ENCODE measurements at regions not wholly inside any gene's neighbourhood (a gene's known extent, or its start where the extent isn't known, plus 50 kb on each side); places are given as distances from the start of the nearest gene placed in this dataset.

DNA sequence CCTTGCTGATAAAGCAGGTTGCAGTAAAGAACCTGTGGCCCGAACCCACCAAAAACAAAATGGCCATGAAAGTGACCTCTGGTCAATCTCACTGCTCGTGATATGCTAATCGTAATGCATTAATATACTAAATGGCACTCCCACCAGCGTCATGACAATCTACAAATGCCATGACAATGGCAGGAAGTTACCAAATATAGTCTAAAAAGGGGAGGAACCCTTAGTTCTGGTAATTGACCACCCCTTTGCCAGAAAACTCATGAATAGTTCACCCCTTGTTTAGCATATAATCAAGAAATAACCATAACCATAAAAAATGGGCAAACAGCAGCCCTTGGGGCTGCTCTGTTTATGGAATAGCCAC, 1139.4 kb upstream of the LRRN3 start (continued):
- TF ChIP-seq, protein P1, sequence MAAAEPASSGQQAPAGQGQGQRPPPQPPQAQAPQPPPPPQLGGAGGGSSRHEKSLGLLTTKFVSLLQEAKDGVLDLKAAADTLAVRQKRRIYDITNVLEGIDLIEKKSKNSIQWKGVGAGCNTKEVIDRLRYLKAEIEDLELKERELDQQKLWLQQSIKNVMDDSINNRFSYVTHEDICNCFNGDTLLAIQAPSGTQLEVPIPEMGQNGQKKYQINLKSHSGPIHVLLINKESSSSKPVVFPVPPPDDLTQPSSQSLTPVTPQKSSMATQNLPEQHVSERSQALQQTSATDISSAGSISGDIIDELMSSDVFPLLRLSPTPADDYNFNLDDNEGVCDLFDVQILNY (CRISPR knock-in tag; conservative IDR thresholded peaks at IDR 0.05): no peak

DNA sequence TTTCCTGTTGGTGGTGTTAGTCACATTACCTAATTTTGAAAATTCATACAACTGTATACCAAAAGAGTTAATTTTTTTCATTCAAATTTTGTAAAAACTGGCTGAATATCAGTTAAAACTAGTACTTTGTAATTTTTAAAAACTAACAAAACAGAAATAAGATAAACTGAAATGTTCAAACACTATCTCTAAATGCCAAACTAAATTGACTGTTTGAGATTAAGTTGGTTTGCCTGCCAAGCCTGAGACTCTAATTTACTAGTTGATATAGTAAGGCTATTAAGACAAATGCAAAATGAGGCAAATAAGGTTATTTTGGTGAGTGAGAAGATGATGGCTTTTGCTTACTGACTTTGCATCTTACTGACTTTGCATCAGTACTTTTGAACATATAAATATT, 1134.9 kb upstream of the LRRN3 start:
- no peaks in the 10 kb centered on the region for H4K20me1 ChIP-seq (ENCODE audit: insufficient read depth, low read length)
- CTCF ChIA-PET (ENCODE audit: low intra/inter-chr PET ratio, low total read pairs): no interaction called here
- TF ChIP-seq TBL1XR1 (IDR thresholded peaks at IDR 0.05; ENCODE audit: borderline replicate concordance, low read length, partially characterized antibody) (no peak), FOSL1 (CRISPR knock-in tag; IDR thresholded peaks at IDR 0.05; ENCODE audit: borderline replicate concordance) (no peak), GATAD1 (CRISPR knock-in tag; IDR thresholded peaks at IDR 0.05) (no peak), ZFYVE20 (CRISPR knock-in tag; IDR thresholded peaks at IDR 0.05; ENCODE audit: borderline replicate concordance, low read depth) (no peak), MYNN (CRISPR knock-in tag; IDR thresholded peaks at IDR 0.05; ENCODE audit: low read depth) (no peak), ZNF335 (CRISPR knock-in tag; IDR thresholded peaks at IDR 0.05) (no peak), ZNF121 (CRISPR knock-in tag; IDR thresholded peaks at IDR 0.05) (no peak), CREM (IDR thresholded peaks at IDR 0.05) (no peak), CREM (CRISPR knock-in tag; IDR thresholded peaks at IDR 0.05) (no peak), ZNF883 (CRISPR knock-in tag; IDR thresholded peaks at IDR 0.05; ENCODE audit: not compliant biosample characterization) (no peak), NFYC (CRISPR knock-in tag; IDR thresholded peaks at IDR 0.05) (no peak), ZNF431 (CRISPR knock-in tag; IDR thresholded peaks at IDR 0.05; ENCODE audit: borderline replicate concordance, low read depth) (no peak)
- TF ChIP-seq, protein P2, sequence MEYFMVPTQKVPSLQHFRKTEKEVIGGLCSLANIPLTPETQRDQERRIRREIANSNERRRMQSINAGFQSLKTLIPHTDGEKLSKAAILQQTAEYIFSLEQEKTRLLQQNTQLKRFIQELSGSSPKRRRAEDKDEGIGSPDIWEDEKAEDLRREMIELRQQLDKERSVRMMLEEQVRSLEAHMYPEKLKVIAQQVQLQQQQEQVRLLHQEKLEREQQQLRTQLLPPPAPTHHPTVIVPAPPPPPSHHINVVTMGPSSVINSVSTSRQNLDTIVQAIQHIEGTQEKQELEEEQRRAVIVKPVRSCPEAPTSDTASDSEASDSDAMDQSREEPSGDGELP (IDR thresholded peaks at IDR 0.05; ENCODE audit: borderline replicate concordance, low read depth): no peak
- TF ChIP-seq, protein P3, sequence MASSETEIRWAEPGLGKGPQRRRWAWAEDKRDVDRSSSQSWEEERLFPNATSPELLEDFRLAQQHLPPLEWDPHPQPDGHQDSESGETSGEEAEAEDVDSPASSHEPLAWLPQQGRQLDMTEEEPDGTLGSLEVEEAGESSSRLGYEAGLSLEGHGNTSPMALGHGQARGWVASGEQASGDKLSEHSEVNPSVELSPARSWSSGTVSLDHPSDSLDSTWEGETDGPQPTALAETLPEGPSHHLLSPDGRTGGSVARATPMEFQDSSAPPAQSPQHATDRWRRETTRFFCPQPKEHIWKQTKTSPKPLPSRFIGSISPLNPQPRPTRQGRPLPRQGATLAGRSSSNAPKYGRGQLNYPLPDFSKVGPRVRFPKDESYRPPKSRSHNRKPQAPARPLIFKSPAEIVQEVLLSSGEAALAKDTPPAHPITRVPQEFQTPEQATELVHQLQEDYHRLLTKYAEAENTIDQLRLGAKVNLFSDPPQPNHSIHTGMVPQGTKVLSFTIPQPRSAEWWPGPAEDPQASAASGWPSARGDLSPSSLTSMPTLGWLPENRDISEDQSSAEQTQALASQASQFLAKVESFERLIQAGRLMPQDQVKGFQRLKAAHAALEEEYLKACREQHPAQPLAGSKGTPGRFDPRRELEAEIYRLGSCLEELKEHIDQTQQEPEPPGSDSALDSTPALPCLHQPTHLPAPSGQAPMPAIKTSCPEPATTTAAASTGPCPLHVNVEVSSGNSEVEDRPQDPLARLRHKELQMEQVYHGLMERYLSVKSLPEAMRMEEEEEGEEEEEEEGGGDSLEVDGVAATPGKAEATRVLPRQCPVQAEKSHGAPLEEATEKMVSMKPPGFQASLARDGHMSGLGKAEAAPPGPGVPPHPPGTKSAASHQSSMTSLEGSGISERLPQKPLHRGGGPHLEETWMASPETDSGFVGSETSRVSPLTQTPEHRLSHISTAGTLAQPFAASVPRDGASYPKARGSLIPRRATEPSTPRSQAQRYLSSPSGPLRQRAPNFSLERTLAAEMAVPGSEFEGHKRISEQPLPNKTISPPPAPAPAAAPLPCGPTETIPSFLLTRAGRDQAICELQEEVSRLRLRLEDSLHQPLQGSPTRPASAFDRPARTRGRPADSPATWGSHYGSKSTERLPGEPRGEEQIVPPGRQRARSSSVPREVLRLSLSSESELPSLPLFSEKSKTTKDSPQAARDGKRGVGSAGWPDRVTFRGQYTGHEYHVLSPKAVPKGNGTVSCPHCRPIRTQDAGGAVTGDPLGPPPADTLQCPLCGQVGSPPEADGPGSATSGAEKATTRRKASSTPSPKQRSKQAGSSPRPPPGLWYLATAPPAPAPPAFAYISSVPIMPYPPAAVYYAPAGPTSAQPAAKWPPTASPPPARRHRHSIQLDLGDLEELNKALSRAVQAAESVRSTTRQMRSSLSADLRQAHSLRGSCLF (CRISPR knock-in tag; IDR thresholded peaks at IDR 0.05; ENCODE audit: borderline replicate concordance): no peak
- TF ChIP-seq, protein P4, sequence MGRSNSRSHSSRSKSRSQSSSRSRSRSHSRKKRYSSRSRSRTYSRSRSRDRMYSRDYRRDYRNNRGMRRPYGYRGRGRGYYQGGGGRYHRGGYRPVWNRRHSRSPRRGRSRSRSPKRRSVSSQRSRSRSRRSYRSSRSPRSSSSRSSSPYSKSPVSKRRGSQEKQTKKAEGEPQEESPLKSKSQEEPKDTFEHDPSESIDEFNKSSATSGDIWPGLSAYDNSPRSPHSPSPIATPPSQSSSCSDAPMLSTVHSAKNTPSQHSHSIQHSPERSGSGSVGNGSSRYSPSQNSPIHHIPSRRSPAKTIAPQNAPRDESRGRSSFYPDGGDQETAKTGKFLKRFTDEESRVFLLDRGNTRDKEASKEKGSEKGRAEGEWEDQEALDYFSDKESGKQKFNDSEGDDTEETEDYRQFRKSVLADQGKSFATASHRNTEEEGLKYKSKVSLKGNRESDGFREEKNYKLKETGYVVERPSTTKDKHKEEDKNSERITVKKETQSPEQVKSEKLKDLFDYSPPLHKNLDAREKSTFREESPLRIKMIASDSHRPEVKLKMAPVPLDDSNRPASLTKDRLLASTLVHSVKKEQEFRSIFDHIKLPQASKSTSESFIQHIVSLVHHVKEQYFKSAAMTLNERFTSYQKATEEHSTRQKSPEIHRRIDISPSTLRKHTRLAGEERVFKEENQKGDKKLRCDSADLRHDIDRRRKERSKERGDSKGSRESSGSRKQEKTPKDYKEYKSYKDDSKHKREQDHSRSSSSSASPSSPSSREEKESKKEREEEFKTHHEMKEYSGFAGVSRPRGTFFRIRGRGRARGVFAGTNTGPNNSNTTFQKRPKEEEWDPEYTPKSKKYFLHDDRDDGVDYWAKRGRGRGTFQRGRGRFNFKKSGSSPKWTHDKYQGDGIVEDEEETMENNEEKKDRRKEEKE (IDR thresholded peaks at IDR 0.05): no peak
- no peaks in the 10 kb centered on the region for H3K79me2 ChIP-seq (ENCODE audit: insufficient read depth, low read length)
- intact Hi-C loops (cut with micrococcal nuclease; ENCODE audit: unreplicated experiment): no loop called here
- H3K4me3 ChIP-seq (replicated peaks in 1 of 3; ENCODE audit: insufficient read depth in 1 of 3, low read depth in 2 of 3, low read length in 3 of 3): no peak overlapping the region
- no peak overlapping the region for H3K27ac ChIP-seq (ENCODE audit: extremely low read length, insufficient read depth, low read length)
- H2AFZ ChIP-seq (ENCODE audit: low read length): no peak overlapping the region
- POLR2A ChIA-PET: no interaction called here
- BruUV-seq (replicated peaks): no TSS peak
- H3K4me2 ChIP-seq (ENCODE audit: low read depth, low read length): no peak overlapping the region
- no peak for FAIRE-seq
- H3K9ac ChIP-seq (ENCODE audit: insufficient read depth, low read depth, low read length): no peak overlapping the region
- in situ Hi-C loops (cut with HindIII; ENCODE audit: extremely low pct_ligation_motif_present, low pct_unique_long_range_greater_than_20kb): no loop called here
- no peaks in the 10 kb centered on the region for H3K4me1 ChIP-seq (ENCODE audit: insufficient read depth, low read length)
- no peak for ATAC-seq
- H3K9me3 ChIP-seq (ENCODE audit: low read length): peaks cover 15% of the 10 kb centered on the region; the same call in 1 of the 2 replicates
- no peak for DNase-seq (ENCODE audit: low spot score)
- no peaks in the 10 kb centered on the region for H3K36me3 ChIP-seq (replicated peaks in 1 of 2; ENCODE audit: control insufficient read depth in 1 of 2, insufficient read depth in 2 of 2, low read length in 2 of 2)
- H3K27me3 ChIP-seq (ENCODE audit: control insufficient read depth in 1 of 2, insufficient read depth in 2 of 2, low read length in 2 of 2): no peaks in the 10 kb centered on the region
